Epithelial cell of prostate (primary cell): ENCODE measurements at regions not wholly inside any gene's neighbourhood (a gene's known extent, or its start where the extent isn't known, plus 50 kb on each side); places are given as distances from the start of the nearest gene placed in this dataset.
"Not testable (repeated sequence)": the region's sequence is repeated elsewhere in the genome, so short reads cannot be mapped to it uniquely, and the experiment has no call there.

ENCODE experiments used
- DNase-seq: peaks from one replicate; pipeline ENCODE4 v3.0.0-alpha.2; 2011; ENCODE audit warnings: low read depth, low spot score
- H3K27ac ChIP-seq: fragments of 450-650 bp; 2 replicates; pipeline ENCODE4 v1.5.1; 2017; ENCODE audit warnings: mild to moderate bottlenecking

DNA sequence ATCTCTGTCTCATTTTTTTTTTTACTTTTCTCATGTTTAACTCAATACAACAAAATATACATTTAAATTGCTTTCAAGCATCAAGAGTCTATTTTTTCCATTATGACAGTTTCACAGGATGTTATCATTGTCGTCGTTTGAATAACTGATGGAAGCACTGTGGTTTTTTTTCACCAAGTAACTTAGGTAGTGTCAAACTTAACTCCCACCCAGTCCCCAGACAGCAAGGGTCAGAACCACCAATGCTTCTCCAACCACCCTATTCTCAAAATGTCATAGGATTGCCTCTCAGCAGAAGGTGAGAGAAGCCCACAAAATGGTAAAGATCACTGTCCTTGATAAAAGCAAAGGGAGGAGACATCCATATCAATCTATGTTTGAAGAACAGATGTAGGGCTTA, 339.4 kb downstream of the SFMBT2 start:
- no peak for DNase-seq

DNA sequence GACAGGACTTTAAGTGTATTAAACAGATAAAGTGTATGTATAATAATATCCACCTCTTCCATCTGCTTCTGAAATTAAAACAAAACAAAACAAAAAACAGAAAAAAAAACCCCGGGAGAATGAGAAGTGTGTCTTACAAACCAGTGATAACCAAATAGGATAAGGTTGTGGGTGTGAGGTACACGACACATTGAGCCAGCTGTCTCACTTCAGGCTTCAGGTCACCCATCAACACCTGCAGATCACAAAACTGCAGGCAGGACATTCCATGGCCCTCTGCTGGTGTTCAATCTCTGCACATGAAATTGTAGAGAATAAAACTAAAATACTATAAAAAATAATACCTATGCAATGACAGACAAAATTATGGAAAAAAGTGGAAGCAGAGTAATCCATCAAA, 339.9 kb downstream of the SFMBT2 start:
- no peak overlapping the region for H3K27ac ChIP-seq
- DNase-seq, result no peak

More for the DNA sequence above, 339.4 kb downstream of the SFMBT2 start:
- no peak overlapping the region for H3K27ac ChIP-seq

DNA sequence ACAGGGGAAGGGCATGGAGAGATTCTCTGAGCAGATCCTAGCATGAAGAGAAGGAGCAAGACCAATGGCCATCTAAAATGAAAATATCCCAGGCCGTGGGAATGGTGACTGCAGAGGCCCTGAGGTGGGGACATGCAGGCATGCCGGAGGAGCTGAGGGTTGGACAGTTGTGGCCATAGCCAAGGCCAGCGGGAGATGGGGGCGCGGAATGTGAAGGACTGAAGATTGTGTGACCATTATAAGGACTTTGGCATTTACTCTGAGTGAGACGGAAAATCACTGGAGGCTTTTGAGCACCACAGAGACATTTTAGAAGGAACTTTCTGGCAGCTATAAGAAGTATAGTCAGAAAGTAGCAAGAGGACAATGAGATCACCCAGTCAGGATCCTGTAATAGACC, 341.1 kb downstream of the SFMBT2 start:
- DNase-seq, result no peak
- no peak overlapping the region for H3K27ac ChIP-seq

DNA sequence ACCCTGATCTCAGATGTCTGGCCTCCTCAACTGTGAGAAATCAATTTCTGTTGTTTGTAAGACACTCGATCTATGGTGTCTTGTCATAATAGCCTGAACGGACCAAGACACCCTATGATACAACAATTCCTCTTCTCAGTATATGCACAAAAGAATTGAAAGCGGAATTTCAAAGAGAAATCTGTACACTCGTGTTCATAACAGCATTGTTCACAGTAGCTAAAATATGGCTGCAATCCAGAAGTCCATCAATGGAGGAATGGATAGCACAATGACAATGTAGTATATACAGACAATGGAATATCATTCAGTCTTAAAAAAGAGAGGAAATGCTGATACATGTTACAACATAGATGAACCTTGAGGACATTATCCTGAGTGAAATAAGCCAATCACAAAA, 354.6 kb downstream of the SFMBT2 start:
- no peak overlapping the region for H3K27ac ChIP-seq
- DNase-seq, result no peak

DNA sequence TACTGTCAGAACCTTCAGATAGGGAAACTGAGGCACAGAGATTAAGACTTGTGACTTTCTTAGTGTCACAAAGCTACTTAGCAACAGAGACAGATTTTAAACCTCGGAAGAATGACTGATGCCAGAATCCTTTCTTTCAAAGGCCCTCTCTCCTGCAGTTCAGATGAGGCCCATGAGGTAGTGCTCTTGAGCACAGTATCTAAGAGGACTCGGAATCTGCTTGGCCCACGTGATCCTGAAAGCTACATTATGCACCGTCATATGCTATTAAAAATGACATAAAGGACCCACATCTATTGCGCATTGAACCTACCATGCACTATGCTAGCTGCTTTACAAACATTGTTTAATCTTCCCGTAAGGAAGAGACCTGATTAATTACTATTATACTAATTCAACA, 355.9 kb downstream of the SFMBT2 start:
- no peak overlapping the region for H3K27ac ChIP-seq
- DNase-seq, result no peak

DNA sequence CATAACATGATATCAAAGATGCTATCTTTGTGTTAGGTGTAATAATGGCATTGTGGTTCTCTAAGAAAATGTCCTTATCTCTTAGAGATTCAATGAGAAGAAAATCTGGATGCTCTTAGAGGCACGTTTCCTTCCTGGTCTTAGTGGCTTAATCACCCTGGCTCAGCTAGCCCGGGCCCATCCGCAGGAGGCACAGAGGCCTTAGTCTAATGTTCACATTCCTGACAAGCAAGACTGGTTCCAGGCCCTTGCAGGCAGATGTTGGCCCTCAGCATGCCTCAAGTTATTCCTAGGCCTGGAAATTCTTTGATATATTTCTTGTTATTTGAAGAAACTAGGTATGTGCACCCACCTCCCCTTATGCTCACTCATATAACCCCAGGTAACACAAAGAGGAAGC, 357.6 kb downstream of the SFMBT2 start:
- DNase-seq, result no peak

DNA sequence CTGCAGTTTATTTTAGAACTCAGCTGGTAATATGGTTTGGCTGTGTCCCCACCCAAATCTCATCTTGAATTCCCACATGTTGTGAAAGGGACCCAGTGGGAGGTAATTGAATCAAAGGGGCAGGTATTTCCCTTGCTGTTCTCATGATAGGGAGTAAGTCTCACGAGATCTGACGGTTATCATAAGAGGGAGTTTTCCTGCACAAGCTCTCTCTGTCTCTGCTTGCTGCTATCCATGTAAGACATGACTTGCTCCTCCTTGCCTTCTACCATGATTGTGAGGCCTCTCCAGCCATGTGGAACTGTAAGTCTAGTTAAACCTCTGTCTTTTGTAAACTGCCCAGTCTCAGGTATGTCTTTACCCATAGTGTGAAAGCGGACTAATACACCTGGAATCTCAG, 360.8 kb downstream of the SFMBT2 start:
- DNase-seq, H3K27ac ChIP-seq: not testable (repeated sequence)

More for the DNA sequence above, 357.6 kb downstream of the SFMBT2 start:
- H3K27ac ChIP-seq, result no peak overlapping the region

DNA sequence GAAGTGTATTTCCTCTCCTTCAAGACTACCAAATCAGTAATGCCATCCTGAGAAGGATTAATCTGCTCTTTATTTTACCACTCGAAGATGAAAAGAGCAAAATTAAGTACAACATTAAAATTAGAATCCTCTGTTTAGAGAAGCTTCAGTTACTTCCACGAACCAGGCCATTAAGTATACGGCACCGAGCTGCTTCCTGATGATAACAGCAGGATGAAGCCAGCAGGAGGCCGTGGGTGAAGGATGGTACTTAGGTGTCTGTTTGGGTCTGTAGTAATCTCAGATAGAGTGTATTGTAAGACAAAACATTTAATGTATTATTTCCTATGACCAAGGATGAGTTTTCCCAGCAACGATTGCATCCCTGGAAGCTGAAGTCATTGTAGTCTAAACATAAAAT, 362.8 kb downstream of the SFMBT2 start:
- no peak overlapping the region for H3K27ac ChIP-seq
- no peak for DNase-seq

DNA sequence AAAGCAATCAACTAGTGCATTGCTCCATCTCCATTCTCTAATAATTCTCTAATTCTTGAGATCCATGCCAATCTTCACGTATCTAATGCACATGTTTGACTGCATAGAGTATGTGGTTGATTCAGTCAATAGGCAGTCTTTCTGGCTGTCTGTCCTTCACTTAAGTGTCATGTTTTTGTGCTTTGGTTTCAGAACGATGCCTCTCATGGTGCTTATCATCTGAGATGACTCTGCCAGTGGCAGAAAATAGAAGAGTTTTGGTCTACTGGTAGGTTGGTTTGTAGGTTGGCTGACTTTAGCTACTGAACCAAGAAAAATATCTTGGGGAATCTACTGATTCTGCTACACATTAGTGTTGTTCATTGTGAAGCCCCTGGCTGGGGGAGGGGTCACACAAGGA, 364.2 kb downstream of the SFMBT2 start:
- no peak overlapping the region for H3K27ac ChIP-seq
- no peak for DNase-seq

DNA sequence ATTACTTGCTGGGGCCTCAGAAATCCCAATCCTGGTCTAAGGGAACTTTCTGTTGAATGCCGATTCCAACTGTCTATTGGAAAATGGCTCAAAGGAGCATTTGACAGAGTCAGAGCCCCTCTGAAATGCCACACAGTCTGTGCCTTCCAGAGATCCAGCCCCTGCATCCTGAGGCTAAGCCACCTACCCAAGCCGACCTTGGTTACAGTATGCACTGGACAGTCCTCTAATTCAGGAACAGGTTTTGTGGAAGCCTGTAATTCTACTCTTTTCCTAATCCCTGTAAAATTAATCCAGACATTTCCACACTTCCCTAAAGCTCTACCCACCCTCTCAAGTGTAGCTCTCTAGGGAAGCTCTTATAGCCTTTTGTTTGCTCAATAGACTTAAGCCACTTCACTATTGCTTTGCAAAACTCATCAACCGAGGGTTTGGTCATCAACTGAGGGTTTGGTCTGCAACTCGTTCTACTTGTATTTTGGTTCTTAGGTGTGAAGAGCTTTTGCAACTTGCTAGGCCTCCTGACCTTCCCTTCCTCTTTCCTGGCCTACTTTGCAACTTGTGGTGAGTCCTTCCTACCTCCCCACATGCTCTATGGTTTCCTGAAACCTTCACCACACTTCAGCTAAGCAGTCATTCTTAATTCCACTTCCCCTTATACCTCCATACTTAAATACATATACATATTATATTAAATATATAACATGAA, 364.8 kb downstream of the SFMBT2 start:
- no peak for DNase-seq
- H3K27ac ChIP-seq, result no peak overlapping the region

DNA sequence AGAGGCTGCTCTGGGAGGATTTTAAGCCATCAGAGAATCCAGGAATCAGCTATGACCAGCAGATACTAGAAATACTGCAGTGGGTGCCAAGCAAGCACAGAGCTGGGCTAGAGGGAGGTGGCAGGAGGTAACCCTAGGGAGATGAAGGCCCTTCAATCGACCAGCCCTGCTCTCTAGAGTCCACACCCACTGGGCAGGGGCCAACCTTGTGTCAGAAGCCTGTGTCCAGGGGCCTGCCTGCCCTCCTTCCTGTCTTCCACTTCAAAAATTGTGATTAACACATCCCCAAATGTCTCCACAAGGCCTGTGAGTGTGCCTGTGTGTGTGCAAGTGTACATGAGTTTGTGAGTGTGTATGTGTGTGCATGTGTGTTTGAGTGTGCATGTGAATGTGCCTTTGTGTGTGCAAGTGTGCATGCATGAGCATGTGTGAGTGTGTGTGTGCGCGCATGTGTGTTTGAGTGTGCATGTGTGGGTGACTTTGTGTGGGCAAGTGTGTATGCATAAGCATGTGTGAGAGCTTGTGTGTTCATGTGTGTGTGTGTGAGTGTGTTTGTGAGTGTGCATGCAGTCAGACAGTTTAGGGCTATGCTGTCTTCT, 367.7 kb downstream of the SFMBT2 start:
- DNase-seq, result no peak
- no peak overlapping the region for H3K27ac ChIP-seq

DNA sequence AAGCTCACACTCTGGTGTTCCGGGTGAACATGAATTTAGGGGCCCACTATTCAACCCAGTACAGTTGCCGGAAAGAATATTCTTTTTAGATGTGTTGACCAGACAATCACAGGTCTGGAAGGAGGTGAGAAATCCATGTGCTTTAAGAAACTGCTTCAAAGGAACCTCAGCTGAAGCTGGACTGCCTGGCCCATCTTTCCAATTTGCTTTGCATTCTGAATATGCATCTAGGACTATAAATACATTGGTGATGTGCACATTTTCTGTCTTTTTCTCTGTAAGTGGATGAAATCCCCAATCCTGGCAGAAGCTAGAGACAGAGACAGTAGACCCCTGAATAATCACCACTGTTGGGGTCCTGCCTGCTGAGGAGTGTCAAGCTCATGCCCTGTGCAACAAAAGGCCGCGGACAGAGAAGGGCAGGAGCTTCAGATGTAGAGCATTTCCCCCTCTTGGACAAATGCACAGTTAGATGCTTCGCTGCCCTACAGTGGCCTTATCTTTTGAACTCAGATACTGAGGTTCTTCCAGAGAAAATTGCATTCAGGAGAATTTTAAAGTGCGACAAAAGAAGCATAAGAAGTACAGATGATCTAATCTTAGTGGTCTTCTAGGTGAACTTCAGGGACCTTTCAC, 368.3 kb downstream of the SFMBT2 start:
- no peak for DNase-seq
- no peak overlapping the region for H3K27ac ChIP-seq

DNA sequence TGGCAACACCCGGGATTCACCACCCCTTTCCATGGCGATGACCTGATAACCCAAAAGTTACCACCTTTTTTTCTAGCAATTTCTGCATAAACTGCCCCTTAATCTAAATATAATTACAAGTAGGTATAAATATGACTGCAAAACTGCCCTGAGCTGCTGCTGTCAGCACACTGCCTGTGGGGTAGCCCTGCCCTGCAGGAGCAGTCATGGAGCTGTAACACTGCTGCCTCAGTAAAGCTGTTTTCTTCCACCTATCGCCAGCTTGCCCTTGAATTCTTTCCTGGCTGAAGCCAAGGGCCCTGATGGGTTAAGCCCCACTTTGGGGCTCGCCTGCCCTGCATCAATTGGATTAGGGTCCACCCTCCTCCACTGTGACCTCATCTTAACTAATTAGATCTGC, 368.8 kb downstream of the SFMBT2 start:
- no peak for DNase-seq

DNA sequence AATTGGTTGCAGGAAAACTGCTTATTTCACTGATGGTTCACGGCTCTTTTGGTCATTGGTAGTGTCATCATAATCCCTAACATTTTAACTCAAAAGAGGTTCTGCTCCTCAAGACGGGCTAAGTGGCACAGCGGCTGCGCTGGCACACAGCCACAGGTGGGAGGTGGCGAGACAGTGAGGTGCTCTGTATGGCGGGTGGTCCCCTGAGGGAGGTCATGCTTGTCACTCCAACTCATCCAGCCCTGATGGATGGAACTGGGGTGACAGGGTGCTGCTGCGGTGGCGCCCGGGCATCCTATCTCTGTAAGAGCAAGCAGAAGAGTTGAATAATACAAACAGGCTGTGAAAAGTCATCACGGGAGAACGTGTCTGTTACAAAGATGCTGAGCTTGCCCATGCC, 370.2 kb downstream of the SFMBT2 start:
- H3K27ac ChIP-seq, result no peak overlapping the region
- no peak for DNase-seq

More for the DNA sequence above, 368.8 kb downstream of the SFMBT2 start:
- no peak overlapping the region for H3K27ac ChIP-seq

DNA sequence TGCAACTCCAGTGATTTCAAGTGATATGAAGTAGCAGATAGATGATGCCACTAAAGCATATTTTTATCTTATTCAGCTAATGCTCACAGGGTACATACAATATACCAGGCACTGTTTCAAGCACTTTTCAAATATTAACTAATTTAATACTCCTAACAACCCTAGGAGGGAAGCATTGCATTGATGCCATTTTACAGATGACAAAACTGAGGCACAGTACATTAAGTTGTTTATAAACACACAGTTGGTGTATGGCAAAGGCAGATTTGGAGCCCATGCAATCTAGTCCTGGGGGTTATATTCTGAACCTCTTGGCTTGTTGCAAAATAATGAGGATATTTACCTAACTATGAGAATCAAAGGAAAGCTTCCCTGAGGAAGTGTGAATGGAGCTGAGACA, 371.0 kb downstream of the SFMBT2 start:
- no peak for DNase-seq

DNA sequence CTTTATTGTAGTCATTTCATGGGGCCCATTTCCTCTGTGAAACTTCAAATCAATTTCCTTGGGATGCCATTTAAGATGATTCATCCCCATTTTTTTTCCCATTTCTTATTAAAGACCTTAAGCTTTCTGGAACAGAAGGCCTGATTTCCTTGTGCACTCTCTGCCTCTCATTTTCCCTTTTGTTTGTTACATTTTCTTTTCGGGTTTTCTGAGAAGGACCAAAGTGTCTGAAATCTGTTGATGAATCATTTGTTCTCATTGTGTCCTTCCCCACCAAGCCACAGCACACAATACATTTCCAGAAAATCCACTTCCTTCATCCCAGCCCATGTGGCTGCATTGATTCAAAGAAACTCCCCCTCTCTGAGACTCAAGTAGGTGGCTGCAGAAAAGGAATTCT, 372.4 kb downstream of the SFMBT2 start:
- DNase-seq, result no peak
- H3K27ac ChIP-seq, result no peak overlapping the region

More for the DNA sequence above, 371.0 kb downstream of the SFMBT2 start:
- H3K27ac ChIP-seq, result no peak overlapping the region

DNA sequence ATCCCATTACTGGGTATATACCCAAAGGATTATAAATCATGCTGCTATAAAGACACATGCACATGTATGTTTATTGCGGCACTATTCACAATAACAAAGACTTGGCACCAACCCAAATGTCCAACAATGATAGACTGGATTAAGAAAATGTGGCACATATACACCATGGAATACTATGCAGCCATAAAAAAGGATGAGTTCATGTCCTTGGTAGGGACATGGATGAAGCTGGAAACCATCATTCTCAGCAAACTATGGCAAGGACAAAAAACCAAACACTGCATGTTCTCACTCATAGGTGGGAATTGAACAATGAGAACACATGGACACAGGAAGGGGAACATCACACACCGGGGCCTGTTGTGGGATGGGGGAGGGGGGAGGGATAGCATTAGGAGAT, 373.4 kb downstream of the SFMBT2 start:
- not testable (repeated sequence) for DNase-seq, H3K27ac ChIP-seq

DNA sequence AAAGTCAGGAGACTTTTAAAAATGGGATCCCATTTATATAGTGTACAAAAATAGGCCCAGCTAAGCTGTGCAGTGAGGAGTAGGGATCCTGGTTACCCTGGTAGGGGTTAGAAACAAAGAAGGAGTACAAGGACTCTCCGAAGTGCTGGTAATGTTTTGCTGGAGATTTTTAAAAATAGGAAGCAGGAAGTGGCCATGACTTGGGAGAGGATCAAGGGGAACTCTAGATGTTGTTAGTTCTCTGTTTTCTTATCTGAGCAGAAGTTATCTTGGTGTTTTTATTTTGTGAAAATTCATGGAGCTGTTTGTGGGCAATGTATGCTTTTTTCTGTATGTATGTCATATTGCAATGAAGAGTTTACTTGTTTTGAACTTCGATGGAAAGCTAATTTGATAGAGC, 373.9 kb downstream of the SFMBT2 start:
- no peak for DNase-seq
- no peak overlapping the region for H3K27ac ChIP-seq

DNA sequence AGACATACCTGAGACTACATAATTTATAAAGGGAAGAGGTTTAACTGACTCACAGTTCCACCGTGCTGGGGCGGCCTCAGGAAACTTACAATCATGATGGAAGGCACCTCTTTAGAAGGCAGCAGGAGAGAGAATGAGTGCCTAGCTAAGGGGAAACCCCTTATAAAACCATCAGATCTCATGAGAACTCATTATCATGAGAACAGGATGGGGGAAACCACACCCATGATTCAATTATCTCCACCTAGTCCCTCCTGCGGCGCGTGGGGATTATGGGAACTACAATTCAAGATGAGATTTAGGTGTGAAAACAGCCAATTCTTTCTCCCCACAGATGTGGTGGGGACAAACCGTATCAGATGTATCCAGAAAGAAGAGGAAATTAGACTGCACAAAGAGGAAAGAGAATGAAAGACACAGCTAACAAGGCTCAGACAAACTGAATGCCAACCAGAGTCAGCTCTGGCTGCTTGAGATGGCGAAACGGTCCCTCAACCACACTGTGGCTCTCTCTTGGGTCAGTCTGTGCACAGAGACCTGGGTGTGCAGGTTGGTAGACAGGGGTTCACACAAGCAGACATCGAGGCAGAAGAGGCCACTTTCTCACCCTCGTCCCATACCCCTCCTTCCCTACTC, 375.6 kb downstream of the SFMBT2 start:
- no peak for DNase-seq
- H3K27ac ChIP-seq, result no peak overlapping the region

DNA sequence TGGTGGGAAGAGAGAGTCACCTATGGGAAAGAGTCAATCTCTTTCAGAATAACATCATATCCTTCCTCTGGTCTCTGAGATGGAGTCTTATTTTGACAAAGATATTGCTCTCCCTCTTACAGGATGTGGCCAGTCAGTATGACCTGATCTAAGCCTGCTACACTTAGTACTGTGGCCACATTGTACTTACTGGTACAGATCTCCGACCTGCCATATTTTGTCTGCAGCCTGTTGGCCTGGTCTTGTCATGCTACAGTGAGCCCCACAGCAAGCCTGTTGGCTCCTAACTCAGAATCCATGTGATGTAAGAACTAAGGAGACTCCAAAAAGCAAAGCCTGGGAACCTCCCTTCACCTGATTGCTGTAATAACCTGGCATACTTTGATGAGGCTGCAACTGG, 377.8 kb downstream of the SFMBT2 start:
- no peak overlapping the region for H3K27ac ChIP-seq
- DNase-seq, result no peak

DNA sequence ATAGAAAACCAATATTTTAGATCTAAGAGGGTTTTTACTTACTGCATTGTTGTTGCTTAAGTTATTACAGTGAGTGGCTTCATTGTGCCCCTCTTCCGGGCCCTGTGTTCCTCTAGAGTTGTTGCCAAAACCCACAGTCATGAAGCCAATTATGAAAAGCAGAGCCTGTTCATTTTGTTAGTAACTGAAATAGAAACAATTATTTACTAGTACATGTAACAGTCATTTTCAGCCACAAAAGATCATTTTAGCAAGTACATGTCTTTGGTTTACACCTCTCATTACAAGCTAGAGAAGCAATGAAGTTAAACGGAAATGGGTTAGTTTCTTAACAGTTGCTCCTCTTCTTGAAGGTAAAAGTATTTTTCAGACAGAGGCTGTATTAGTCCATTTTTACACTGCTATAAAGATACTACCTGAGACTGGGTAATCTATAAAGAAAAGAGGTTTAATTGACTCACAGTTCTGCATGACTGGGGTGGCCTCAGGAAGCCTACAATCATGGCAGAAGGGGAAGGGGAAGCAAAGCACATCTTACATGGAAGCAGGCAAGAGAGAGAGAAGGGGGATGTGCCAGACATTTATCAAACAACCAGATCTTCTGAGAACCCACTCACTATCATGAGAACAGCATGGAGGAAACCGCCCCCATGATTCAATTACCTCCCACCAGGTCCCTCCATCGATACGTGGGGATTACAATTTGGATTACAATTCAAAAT, 380.5 kb downstream of the SFMBT2 start:
- no peak for DNase-seq
- no peak overlapping the region for H3K27ac ChIP-seq
